Naive B cell (primary cell): ENCODE measurements at regions not wholly inside any gene's neighbourhood (a gene's known extent, or its start where the extent isn't known, plus 50 kb on each side); places are given as distances from the start of the nearest gene placed in this dataset.

Source experiments
- ATAC-seq, 2 donors: fragments of 150-1000 bp; cut with Tn5 transposase; 2 replicates each; pipeline ENCODE4 v1.10.0; 2021; ENCODE audit warnings: low read depth in 2 of 2, mild to moderate bottlenecking in 2 of 2, moderate library complexity in 2 of 2
- DNase-seq: peaks from one replicate; pipeline ENCODE4 v3.0.0; 2022
- H3K27ac Mint-ChIP-seq, 6 donors: one replicate each; pipeline ENCODE4 v1.8.0; 2020 to 2022; ENCODE audit warnings: mild to moderate bottlenecking in 6 of 6, mixed read lengths in 6 of 6, moderate library complexity in 5 of 6, inconsistent platforms in 2 of 6
- H3K27me3 Mint-ChIP-seq, 3 donors: one replicate each; pipeline ENCODE4 v1.8.0; 2021 to 2022; ENCODE audit warnings: mixed read lengths in 3 of 3, mild to moderate bottlenecking in 1 of 3
- H3K36me3 Mint-ChIP-seq, 2 donors: one replicate each; pipeline ENCODE4 v1.8.0; 2020 to 2022; ENCODE audit warnings: mixed read lengths in 2 of 2, inconsistent platforms in 1 of 2, mild to moderate bottlenecking in 1 of 2
- H3K4me1 Mint-ChIP-seq, 3 donors: one replicate each; pipeline ENCODE4 v1.8.0; 2020 to 2022; ENCODE audit warnings: mixed read lengths in 3 of 3, inconsistent platforms in 1 of 3, mild to moderate bottlenecking in 1 of 3, moderate library complexity in 1 of 3
- H3K4me3 Mint-ChIP-seq, 8 donors: one replicate each; pipeline ENCODE4 v1.8.0; 2020 to 2022; ENCODE audit warnings: mild to moderate bottlenecking in 8 of 8, mixed read lengths in 8 of 8, moderate library complexity in 8 of 8, inconsistent platforms in 2 of 8
- H3K9me3 Mint-ChIP-seq, 7 donors: one replicate each; pipeline ENCODE4 v1.8.0; 2020 to 2022; ENCODE audit warnings: mixed read lengths in 7 of 7, mild to moderate bottlenecking in 5 of 7, inconsistent platforms in 2 of 7, moderate library complexity in 1 of 7

DNA sequence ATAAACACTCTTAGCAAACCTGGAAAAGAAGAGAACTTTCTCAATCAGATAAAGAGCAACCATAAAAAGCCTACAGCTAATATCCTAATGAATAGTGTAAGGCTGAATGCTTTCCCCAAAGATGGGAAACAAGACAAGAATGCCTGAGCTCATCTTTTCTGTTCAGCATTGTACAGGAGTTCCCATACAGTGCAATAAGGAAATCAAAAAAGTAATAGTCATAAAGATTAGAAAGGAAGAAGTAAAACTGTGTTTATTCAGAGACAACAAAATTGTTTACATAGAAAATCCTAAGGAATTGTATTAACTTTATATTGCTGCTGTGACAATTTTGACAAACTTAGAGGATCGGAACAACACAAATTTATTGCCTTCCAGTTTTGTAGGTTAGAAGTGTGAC lies 330.7 kb upstream of the SLC24A2 start:
- H3K36me3 Mint-ChIP-seq = peaks cover 4 to 9% of the 10 kb centered on the region in 2 donors
- no peak for ATAC-seq
- H3K4me1 Mint-ChIP-seq = peaks cover 0 to 7% (median 4%) of the 10 kb centered on the region in 3 donors
- H3K9me3 Mint-ChIP-seq = peaks cover 8 to 19% (median 16%) of the 10 kb centered on the region in 7 donors
- no peak for DNase-seq
- no peak overlapping the region for H3K4me3 Mint-ChIP-seq
- no peak overlapping the region for H3K27ac Mint-ChIP-seq
- peaks cover 0 to 4% (median 0%) of the 10 kb centered on the region in 3 donors for H3K27me3 Mint-ChIP-seq

GRCh38 chr9:20117986-20118385 lies 329.1 kb upstream of the SLC24A2 start:
- peaks cover 9 to 20% of the 10 kb centered on the region in 2 donors for H3K36me3 Mint-ChIP-seq
- ATAC-seq = peak; percentile 42 to 61
- H3K27me3 Mint-ChIP-seq = no peaks in the 10 kb centered on the region

GRCh38 chr9:20117482-20117881 lies 328.6 kb upstream of the SLC24A2 start:
- Mint-ChIP-seq H3K4me3 (no peak overlapping the region), H3K27me3 (no peaks in the 10 kb centered on the region), H3K4me1 (peaks cover 0 to 7% (median 4%) of the 10 kb centered on the region in 3 donors), H3K36me3 (peaks cover 6 to 20% of the 10 kb centered on the region in 2 donors), H3K9me3 (peaks cover 10 to 28% (median 23%) of the 10 kb centered on the region in 7 donors), H3K27ac (no peak overlapping the region)
- ATAC-seq (no peak), DNase-seq (no peak)

More at GRCh38 chr9:20117986-20118385, 329.1 kb upstream of the SLC24A2 start:
- no peak for DNase-seq
- Mint-ChIP-seq H3K4me3 (peak overlapping the region in 2 of 8 donors; percentile 4 to 19), H3K27ac (no peak overlapping the region), H3K9me3 (peaks cover 10 to 28% (median 23%) of the 10 kb centered on the region in 7 donors), H3K4me1 (peaks cover 0 to 7% (median 4%) of the 10 kb centered on the region in 3 donors)

- no peaks in the 10 kb centered on the region for H3K27me3 Mint-ChIP-seq
- DNase-seq = no peak
- H3K4me3 Mint-ChIP-seq = no peak overlapping the region
- H3K4me1 Mint-ChIP-seq = peaks cover 0 to 9% (median 4%) of the 10 kb centered on the region in 3 donors
- no peak for ATAC-seq
- peaks cover 8 to 29% (median 23%) of the 10 kb centered on the region in 7 donors for H3K9me3 Mint-ChIP-seq
- peaks cover 6 to 20% of the 10 kb centered on the region in 2 donors for H3K36me3 Mint-ChIP-seq
- H3K27ac Mint-ChIP-seq = peak overlapping the region in 1 of 6 donors; percentile 1
These were observed 326.1 kb upstream of the SLC24A2 start for GRCh38 chr9:20114974-20115373.

GRCh38 chr9:20112205-20112783 lies 323.5 kb upstream of the SLC24A2 start:
- DNase-seq (no peak), ATAC-seq (no peak)
- Mint-ChIP-seq H3K4me1 (peaks cover 0 to 5% (median 0%) of the 10 kb centered on the region in 3 donors), H3K4me3 (no peak overlapping the region), H3K36me3 (peaks cover 6 to 20% of the 10 kb centered on the region in 2 donors), H3K9me3 (peaks cover 8 to 26% (median 24%) of the 10 kb centered on the region in 7 donors), H3K27me3 (no peaks in the 10 kb centered on the region), H3K27ac (no peak overlapping the region)

GRCh38 chr9:20111173-20111843 lies 322.5 kb upstream of the SLC24A2 start:
- DNase-seq (no peak), ATAC-seq (no peak)
- peaks cover 0 to 2% (median 0%) of the 10 kb centered on the region in 3 donors for H3K4me1 Mint-ChIP-seq
- peaks cover 6 to 20% of the 10 kb centered on the region in 2 donors for H3K36me3 Mint-ChIP-seq
- no peaks in the 10 kb centered on the region for H3K27me3 Mint-ChIP-seq
- H3K9me3 Mint-ChIP-seq = peaks cover 8 to 24% (median 22%) of the 10 kb centered on the region in 7 donors
- H3K27ac Mint-ChIP-seq = peak overlapping the region in 1 of 6 donors; percentile 50
- H3K4me3 Mint-ChIP-seq = no peak overlapping the region

GRCh38 chr9:20095430-20096092 lies 306.7 kb upstream of the SLC24A2 start:
- H3K4me1 Mint-ChIP-seq = no peaks in the 10 kb centered on the region
- ATAC-seq (no peak), DNase-seq (no peak)
- H3K4me3 Mint-ChIP-seq = no peak overlapping the region
- no peak overlapping the region for H3K27ac Mint-ChIP-seq
- H3K36me3 Mint-ChIP-seq = peaks cover 6 to 7% of the 10 kb centered on the region in 2 donors
- no peaks in the 10 kb centered on the region for H3K27me3 Mint-ChIP-seq
- H3K9me3 Mint-ChIP-seq = peaks cover 0 to 39% (median 15%) of the 10 kb centered on the region in 7 donors

GRCh38 chr9:20092561-20092960 lies 303.7 kb upstream of the SLC24A2 start:
- Mint-ChIP-seq H3K4me3 (no peak overlapping the region), H3K4me1 (peaks cover 0 to 7% (median 0%) of the 10 kb centered on the region in 3 donors), H3K27ac (no peak overlapping the region), H3K9me3 (peaks cover 2 to 40% (median 15%) of the 10 kb centered on the region in 7 donors), H3K36me3 (peaks cover 6 to 16% of the 10 kb centered on the region in 2 donors), H3K27me3 (peaks cover 0 to 5% (median 0%) of the 10 kb centered on the region in 3 donors)
- ATAC-seq (no peak), DNase-seq (no peak)

- ATAC-seq = no peak
- H3K4me1 Mint-ChIP-seq = peaks cover 9 to 27% (median 21%) of the 10 kb centered on the region in 3 donors
- H3K4me3 Mint-ChIP-seq = no peak overlapping the region
- H3K27me3 Mint-ChIP-seq = peaks cover 0 to 8% (median 0%) of the 10 kb centered on the region in 3 donors
- peaks cover 3 to 20% (median 12%) of the 10 kb centered on the region in 7 donors for H3K9me3 Mint-ChIP-seq
- DNase-seq = no peak
- H3K36me3 Mint-ChIP-seq = peaks cover 6 to 18% of the 10 kb centered on the region in 2 donors
- H3K27ac Mint-ChIP-seq = no peak overlapping the region
These were observed 298.6 kb upstream of the SLC24A2 start for GRCh38 chr9:20087481-20087880.

DNA sequence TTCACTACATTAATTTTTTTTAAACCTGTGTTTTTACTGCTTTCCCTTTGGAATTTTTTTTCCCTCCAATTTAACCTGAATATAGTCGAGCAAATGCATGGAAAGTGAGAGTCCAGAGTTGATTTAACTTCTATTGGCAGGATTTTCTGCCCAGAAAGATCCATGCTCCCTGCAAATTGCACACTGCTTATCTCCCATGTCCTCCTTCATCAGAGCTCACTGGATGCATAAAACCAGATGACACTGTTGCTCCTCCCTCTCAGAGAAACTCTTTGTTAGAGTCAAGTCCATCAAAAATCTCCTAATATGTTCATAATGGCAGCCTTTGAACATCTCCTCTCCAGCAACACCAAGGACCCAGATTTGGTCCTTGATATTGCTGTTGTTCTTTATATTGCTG lies 297.0 kb upstream of the SLC24A2 start:
- H3K27ac Mint-ChIP-seq = no peak overlapping the region

GRCh38 chr9:20084125-20084524 lies 295.3 kb upstream of the SLC24A2 start:
- Mint-ChIP-seq H3K36me3 (peaks cover 0 to 7% of the 10 kb centered on the region in 2 donors), H3K27me3 (peaks cover 0 to 8% (median 0%) of the 10 kb centered on the region in 3 donors), H3K4me3 (no peak overlapping the region), H3K9me3 (peaks cover 0 to 3% (median 0%) of the 10 kb centered on the region in 7 donors), H3K27ac (peak overlapping the region in 1 of 6 donors; percentile 37), H3K4me1 (peaks cover 9 to 25% (median 24%) of the 10 kb centered on the region in 3 donors)
- ATAC-seq = no peak
- no peak for DNase-seq

More for the DNA sequence above, 297.0 kb upstream of the SLC24A2 start:
- ATAC-seq (no peak), DNase-seq (no peak)
- Mint-ChIP-seq H3K9me3 (peaks cover 2 to 9% (median 5%) of the 10 kb centered on the region in 7 donors), H3K36me3 (peaks cover 2 to 14% of the 10 kb centered on the region in 2 donors), H3K27me3 (peaks cover 0 to 8% (median 0%) of the 10 kb centered on the region in 3 donors), H3K4me1 (peaks cover 9 to 32% (median 24%) of the 10 kb centered on the region in 3 donors), H3K4me3 (no peak overlapping the region)

DNA sequence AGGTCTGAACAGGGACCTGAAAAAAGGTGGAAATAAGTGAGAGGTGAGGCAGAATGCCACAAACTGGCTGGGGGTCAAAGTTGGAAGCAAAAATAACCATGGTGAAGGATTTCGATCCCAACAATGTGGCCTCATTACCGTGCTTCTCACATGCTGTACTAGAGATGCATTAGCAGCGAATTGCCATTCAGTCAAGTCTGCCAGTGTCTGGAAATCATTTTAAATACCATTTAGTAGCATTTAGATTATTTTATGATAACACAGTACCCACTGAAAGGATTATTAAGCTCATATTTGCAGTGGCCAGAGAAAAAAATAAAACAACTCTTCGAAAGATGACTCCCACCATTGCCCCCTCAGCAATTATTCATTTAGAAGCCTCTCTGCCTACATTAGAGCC lies 294.6 kb upstream of the SLC24A2 start:
- Mint-ChIP-seq H3K27ac (peak overlapping the region in 1 of 6 donors; percentile 22), H3K36me3 (peaks cover 0 to 7% of the 10 kb centered on the region in 2 donors), H3K9me3 (peaks cover 0 to 3% (median 0%) of the 10 kb centered on the region in 7 donors), H3K4me3 (no peak overlapping the region), H3K4me1 (peaks cover 9 to 26% (median 25%) of the 10 kb centered on the region in 3 donors), H3K27me3 (peaks cover 0 to 8% (median 0%) of the 10 kb centered on the region in 3 donors)
- no peak for DNase-seq
- ATAC-seq = no peak

- Mint-ChIP-seq H3K27me3 (peaks cover 0 to 6% (median 0%) of the 10 kb centered on the region in 3 donors), H3K9me3 (peaks cover 0 to 3% (median 0%) of the 10 kb centered on the region in 7 donors), H3K36me3 (peaks cover 0 to 5% of the 10 kb centered on the region in 2 donors), H3K4me1 (peaks cover 9 to 30% (median 25%) of the 10 kb centered on the region in 3 donors), H3K4me3 (peak overlapping the region in 1 of 8 donors; percentile 57), H3K27ac (peak overlapping the region in 3 of 6 donors; percentile 7 to 89 (median 22))
- DNase-seq (no peak), ATAC-seq (no peak)
These were observed 294.0 kb upstream of the SLC24A2 start for GRCh38 chr9:20082831-20083230.
